ENCODE measurements at regions not wholly inside any gene's neighbourhood (a gene's known extent, or its start where the extent isn't known, plus 50 kb on each side); places are given as distances from the start of the nearest gene placed in this dataset.
"Not testable (repeated sequence)": the region's sequence is repeated elsewhere in the genome, so short reads cannot be mapped to it uniquely, and the experiment has no call there.

GRCh38 chr10:45564303-45564959 is 108.1 kb downstream of the ZFAND4 start:
- no peak for DNase-seq

- no peak for DNase-seq
Measured at GRCh38 chr10:45561952-45562351, 110.6 kb downstream of the ZFAND4 start.

GRCh38 chr10:45560262-45560661 is 112.3 kb downstream of the ZFAND4 start:
- no peak for DNase-seq

- DNase-seq = no peak
Measured at GRCh38 chr10:45558425-45558824, 114.1 kb downstream of the ZFAND4 start.

GRCh38 chr10:45557275-45557905 is 115.2 kb downstream of the ZFAND4 start:
- DNase-seq = no peak

- DNase-seq = no peak
Measured at GRCh38 chr10:45555795-45556194, 116.8 kb downstream of the ZFAND4 start.

- DNase-seq = not testable (repeated sequence)
Measured at GRCh38 chr10:45555332-45555731, 117.2 kb downstream of the ZFAND4 start.

- DNase-seq = no peak
Measured at GRCh38 chr10:45553613-45554012, 119.0 kb downstream of the ZFAND4 start.

- no peak for DNase-seq
Measured at GRCh38 chr10:45553155-45553554, 119.4 kb downstream of the ZFAND4 start.

GRCh38 chr10:45552476-45552875 is 120.1 kb downstream of the ZFAND4 start:
- DNase-seq = no peak

- no peak for DNase-seq
Measured at GRCh38 chr10:45550903-45551786, 121.4 kb downstream of the ZFAND4 start.

GRCh38 chr10:45548068-45548467 is 124.5 kb downstream of the ZFAND4 start:
- no peak for DNase-seq

GRCh38 chr10:45547207-45547606 is 125.4 kb downstream of the ZFAND4 start:
- no peak for DNase-seq

- DNase-seq = no peak
Measured at GRCh38 chr10:45545150-45545549, 127.4 kb downstream of the ZFAND4 start.

- DNase-seq = no peak
Measured at GRCh38 chr10:45544191-45544590, 128.4 kb downstream of the ZFAND4 start.

GRCh38 chr10:45541032-45541431 is 131.5 kb downstream of the ZFAND4 start:
- DNase-seq = not testable (repeated sequence)

GRCh38 chr10:45540589-45540988 is 132.0 kb downstream of the ZFAND4 start:
- not testable (repeated sequence) for DNase-seq

GRCh38 chr10:45539569-45539968 is 133.0 kb downstream of the ZFAND4 start:
- not testable (repeated sequence) for DNase-seq

- no peak for DNase-seq
Measured at GRCh38 chr10:45534572-45534971, 138.0 kb downstream of the ZFAND4 start.

GRCh38 chr10:45532480-45532879 is 140.1 kb downstream of the ZFAND4 start:
- no peak for DNase-seq

GRCh38 chr10:45526309-45526905 is 146.2 kb downstream of the ZFAND4 start:
- peak; percentile 43 for DNase-seq

GRCh38 chr10:45520476-45520875 is 146.5 kb downstream of the ALOX5 start:
- DNase-seq = no peak

- no peak for DNase-seq
Measured at GRCh38 chr10:45518741-45519140, 144.7 kb downstream of the ALOX5 start.
